ENCODE measurements at regions not wholly inside any gene's neighbourhood (a gene's known extent, or its start where the extent isn't known, plus 50 kb on each side); places are given as distances from the start of the nearest gene placed in this dataset.

DNA sequence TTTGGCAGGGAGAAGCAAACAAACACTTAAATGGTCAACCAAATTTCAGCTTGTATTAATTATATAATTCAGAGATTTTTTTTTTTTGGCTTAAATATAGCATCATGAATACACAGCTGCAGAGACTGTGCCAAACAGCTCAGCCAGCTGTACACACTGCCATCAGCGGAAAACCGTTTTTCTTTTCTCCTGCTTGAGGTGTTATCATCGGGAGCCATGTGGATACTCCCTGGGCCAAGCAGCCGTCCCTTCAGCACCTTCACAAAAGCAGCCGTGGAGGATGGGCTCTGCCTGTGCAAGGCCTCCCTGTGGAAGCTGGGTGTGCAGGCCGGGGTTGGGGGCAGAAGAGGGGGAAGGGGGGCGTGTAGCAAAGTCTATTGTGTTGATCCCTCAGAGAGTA lies 85.0 kb downstream of the NUF2 start:
- Histone ChIP-seq H2AFZ (ENCODE audit: low read depth, low read length, poor library complexity, severe bottlenecking) (no peak overlapping the region), H3K4me3 (replicated peaks in 1 of 2; ENCODE audit: low read depth in 1 of 2, low read length in 2 of 2) (no peak overlapping the region), H3K27ac (ENCODE audit: low read depth, low read length) (no peak overlapping the region), H3K36me3 (ENCODE audit: control insufficient read depth in 1 of 2, insufficient read depth in 2 of 2, low read length in 2 of 2) (no peaks in the 10 kb centered on the region), H3K9ac (ENCODE audit: low read length) (no peak overlapping the region), H3K4me2 (ENCODE audit: low read length) (no peak overlapping the region), H3K27me3 (ENCODE audit: insufficient read depth, low read length) (no peaks in the 10 kb centered on the region), H3K79me2 (ENCODE audit: insufficient read depth, low read length) (no peaks in the 10 kb centered on the region), H3K4me1 (ENCODE audit: control insufficient read depth in 1 of 2, insufficient read depth in 2 of 2, low read length in 2 of 2) (no peaks in the 10 kb centered on the region), H4K20me1 (ENCODE audit: insufficient read depth) (no peaks in the 10 kb centered on the region), H3K9me3 (ENCODE audit: control insufficient read depth in 1 of 2, insufficient read depth in 1 of 2, low read depth in 1 of 2, low read length in 2 of 2) (no peaks in the 10 kb centered on the region), H3K9me2 (ENCODE audit: insufficient read depth) (no peaks in the 10 kb centered on the region)
- BruUV-seq (replicated peaks), result no TSS peak
- intact Hi-C loops (cut with micrococcal nuclease), result no loop called here
- ChIA-PET CTCF (interaction anchor here (0.7 kb wide), 1 partner anchor 840 kb away, joined by 3 read pairs; no protein-coding TSS in a partner anchor), RAD21 (ENCODE audit: low non-redundant PET in 1 of 2, low total read pairs in 2 of 2, uncharacterized antibody in 2 of 2, unreplicated experiment in 2 of 2) (no interaction called here), POLR2A (no interaction called here)
- ATAC-seq (no peak), DNase-seq (ENCODE audit: low read depth, low spot score) (no peak)
- TF ChIP-seq ZFX (IDR thresholded peaks at IDR 0.05) (no peak), SP1 (IDR thresholded peaks at IDR 0.05; ENCODE audit: low read depth) (no peak), POLR2AphosphoS5 (IDR thresholded peaks at IDR 0.05; ENCODE audit: low read depth, low read length) (no peak), EGR1 (IDR thresholded peaks at IDR 0.05; ENCODE audit: low read depth) (no peak), ELF1 (IDR thresholded peaks at IDR 0.05; ENCODE audit: borderline replicate concordance, low read depth) (no peak), SIN3A (IDR thresholded peaks at IDR 0.05; ENCODE audit: low read depth) (no peak), ZNF274 (IDR thresholded peaks at IDR 0.05; ENCODE audit: low read depth, low read length) (no peak), YY1 (IDR thresholded peaks at IDR 0.05; ENCODE audit: extremely low read depth, insufficient replicate concordance, low read depth, low read length) (no peak), EZH2 (IDR thresholded peaks at IDR 0.05) (no peak)
- TF ChIP-seq, protein P1, sequence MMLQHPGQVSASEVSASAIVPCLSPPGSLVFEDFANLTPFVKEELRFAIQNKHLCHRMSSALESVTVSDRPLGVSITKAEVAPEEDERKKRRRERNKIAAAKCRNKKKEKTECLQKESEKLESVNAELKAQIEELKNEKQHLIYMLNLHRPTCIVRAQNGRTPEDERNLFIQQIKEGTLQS (IDR thresholded peaks at IDR 0.05), result no peak

DNA sequence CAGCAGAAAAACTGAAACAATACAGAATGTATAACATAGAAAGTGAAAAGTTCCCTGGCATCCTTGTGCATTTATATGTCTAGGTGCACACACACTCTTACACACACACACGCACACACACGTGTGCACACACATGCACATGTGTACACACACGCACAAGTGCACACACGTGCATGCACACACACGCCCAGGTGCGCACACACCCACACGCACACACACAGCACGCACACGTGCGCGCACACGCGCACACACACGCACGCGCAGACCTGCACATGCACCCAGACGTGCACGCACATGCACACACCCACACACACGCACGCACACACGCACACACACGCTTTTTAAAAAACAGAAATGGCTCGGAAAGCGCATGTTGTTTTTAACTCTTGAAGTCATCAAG lies 86.5 kb downstream of the NUF2 start:
- TF ChIP-seq ELF1 (IDR thresholded peaks at IDR 0.05; ENCODE audit: borderline replicate concordance, low read depth) (no peak), POLR2A (IDR thresholded peaks at IDR 0.05; ENCODE audit: borderline replicate concordance, extremely low read depth, insufficient read depth, insufficient read length) (no peak)
- TF ChIP-seq, protein P2, sequence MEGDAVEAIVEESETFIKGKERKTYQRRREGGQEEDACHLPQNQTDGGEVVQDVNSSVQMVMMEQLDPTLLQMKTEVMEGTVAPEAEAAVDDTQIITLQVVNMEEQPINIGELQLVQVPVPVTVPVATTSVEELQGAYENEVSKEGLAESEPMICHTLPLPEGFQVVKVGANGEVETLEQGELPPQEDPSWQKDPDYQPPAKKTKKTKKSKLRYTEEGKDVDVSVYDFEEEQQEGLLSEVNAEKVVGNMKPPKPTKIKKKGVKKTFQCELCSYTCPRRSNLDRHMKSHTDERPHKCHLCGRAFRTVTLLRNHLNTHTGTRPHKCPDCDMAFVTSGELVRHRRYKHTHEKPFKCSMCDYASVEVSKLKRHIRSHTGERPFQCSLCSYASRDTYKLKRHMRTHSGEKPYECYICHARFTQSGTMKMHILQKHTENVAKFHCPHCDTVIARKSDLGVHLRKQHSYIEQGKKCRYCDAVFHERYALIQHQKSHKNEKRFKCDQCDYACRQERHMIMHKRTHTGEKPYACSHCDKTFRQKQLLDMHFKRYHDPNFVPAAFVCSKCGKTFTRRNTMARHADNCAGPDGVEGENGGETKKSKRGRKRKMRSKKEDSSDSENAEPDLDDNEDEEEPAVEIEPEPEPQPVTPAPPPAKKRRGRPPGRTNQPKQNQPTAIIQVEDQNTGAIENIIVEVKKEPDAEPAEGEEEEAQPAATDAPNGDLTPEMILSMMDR (IDR thresholded peaks at IDR 0.05 in 2 of 3, conservative IDR thresholded peaks at IDR 0.05 in 1 of 3; ENCODE audit: borderline replicate concordance in 1 of 3, insufficient read depth in 1 of 3, low read depth in 2 of 3, low read length in 2 of 3), result no peak
- TF ChIP-seq, protein P3, sequence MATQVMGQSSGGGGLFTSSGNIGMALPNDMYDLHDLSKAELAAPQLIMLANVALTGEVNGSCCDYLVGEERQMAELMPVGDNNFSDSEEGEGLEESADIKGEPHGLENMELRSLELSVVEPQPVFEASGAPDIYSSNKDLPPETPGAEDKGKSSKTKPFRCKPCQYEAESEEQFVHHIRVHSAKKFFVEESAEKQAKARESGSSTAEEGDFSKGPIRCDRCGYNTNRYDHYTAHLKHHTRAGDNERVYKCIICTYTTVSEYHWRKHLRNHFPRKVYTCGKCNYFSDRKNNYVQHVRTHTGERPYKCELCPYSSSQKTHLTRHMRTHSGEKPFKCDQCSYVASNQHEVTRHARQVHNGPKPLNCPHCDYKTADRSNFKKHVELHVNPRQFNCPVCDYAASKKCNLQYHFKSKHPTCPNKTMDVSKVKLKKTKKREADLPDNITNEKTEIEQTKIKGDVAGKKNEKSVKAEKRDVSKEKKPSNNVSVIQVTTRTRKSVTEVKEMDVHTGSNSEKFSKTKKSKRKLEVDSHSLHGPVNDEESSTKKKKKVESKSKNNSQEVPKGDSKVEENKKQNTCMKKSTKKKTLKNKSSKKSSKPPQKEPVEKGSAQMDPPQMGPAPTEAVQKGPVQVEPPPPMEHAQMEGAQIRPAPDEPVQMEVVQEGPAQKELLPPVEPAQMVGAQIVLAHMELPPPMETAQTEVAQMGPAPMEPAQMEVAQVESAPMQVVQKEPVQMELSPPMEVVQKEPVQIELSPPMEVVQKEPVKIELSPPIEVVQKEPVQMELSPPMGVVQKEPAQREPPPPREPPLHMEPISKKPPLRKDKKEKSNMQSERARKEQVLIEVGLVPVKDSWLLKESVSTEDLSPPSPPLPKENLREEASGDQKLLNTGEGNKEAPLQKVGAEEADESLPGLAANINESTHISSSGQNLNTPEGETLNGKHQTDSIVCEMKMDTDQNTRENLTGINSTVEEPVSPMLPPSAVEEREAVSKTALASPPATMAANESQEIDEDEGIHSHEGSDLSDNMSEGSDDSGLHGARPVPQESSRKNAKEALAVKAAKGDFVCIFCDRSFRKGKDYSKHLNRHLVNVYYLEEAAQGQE (IDR thresholded peaks at IDR 0.05; ENCODE audit: low read depth), result no peak
- ATAC-seq (no peak), DNase-seq (ENCODE audit: low read depth, low spot score) (no peak)
- H3K4me1 ChIP-seq (ENCODE audit: control insufficient read depth in 1 of 2, insufficient read depth in 2 of 2, low read length in 2 of 2), result no peaks in the 10 kb centered on the region
- CTCF ChIA-PET, result no interaction called here
- RAD21 ChIA-PET (ENCODE audit: low non-redundant PET in 1 of 2, low total read pairs in 2 of 2, uncharacterized antibody in 2 of 2, unreplicated experiment in 2 of 2), result no interaction called here
- H3K9ac ChIP-seq (ENCODE audit: low read length), result no peak overlapping the region
- H3K36me3 ChIP-seq (ENCODE audit: control insufficient read depth in 1 of 2, insufficient read depth in 2 of 2, low read length in 2 of 2), result no peaks in the 10 kb centered on the region
- no peaks in the 10 kb centered on the region for H3K79me2 ChIP-seq (ENCODE audit: insufficient read depth, low read length)
- POLR2A ChIA-PET, result no interaction called here
- no TSS peak for BruUV-seq (replicated peaks)
- intact Hi-C loops (cut with micrococcal nuclease), result no loop called here
- no peak overlapping the region for H3K4me3 ChIP-seq (replicated peaks in 1 of 2; ENCODE audit: low read depth in 1 of 2, low read length in 2 of 2)
- H3K4me2 ChIP-seq (ENCODE audit: low read length), result no peak overlapping the region
- no peaks in the 10 kb centered on the region for H3K9me2 ChIP-seq (ENCODE audit: insufficient read depth)
- H3K9me3 ChIP-seq (ENCODE audit: control insufficient read depth in 1 of 2, insufficient read depth in 1 of 2, low read depth in 1 of 2, low read length in 2 of 2), result no peaks in the 10 kb centered on the region
- H3K27ac ChIP-seq (ENCODE audit: low read depth, low read length), result no peak overlapping the region
- H2AFZ ChIP-seq (ENCODE audit: low read depth, low read length, poor library complexity, severe bottlenecking), result no peak overlapping the region
- H3K27me3 ChIP-seq (ENCODE audit: insufficient read depth, low read length), result peaks cover 3% of the 10 kb centered on the region; the same call in 1 of the 2 replicates
- H4K20me1 ChIP-seq (ENCODE audit: insufficient read depth), result no peaks in the 10 kb centered on the region

Measured in HCT116 (cell line).